Panc1 (cell line): ENCODE measurements at regions not wholly inside any gene's neighbourhood (a gene's known extent, or its start where the extent isn't known, plus 50 kb on each side); places are given as distances from the start of the nearest gene placed in this dataset.

Experiments used
- TF ChIP-seq, protein P1 (sequence below): fragments of 450-650 bp; IDR thresholded peaks from 2 replicates; pipeline ENCODE4 v1.5.1; 2017; ENCODE audit warnings: mild to moderate bottlenecking
- TF ChIP-seq, protein P2 (sequence below), 2 experiments: IDR thresholded peaks; 2 replicates each; pipeline ENCODE4 v1.6.1; 2011 to 2012; ENCODE audit warnings: low read depth in 2 of 2, control low read depth in 1 of 2, low read length in 1 of 2, mild to moderate bottlenecking in 1 of 2, moderate library complexity in 1 of 2; ENCODE audit not compliant: insufficient read depth in 1 of 2

- TF ChIP-seq, protein P1, sequence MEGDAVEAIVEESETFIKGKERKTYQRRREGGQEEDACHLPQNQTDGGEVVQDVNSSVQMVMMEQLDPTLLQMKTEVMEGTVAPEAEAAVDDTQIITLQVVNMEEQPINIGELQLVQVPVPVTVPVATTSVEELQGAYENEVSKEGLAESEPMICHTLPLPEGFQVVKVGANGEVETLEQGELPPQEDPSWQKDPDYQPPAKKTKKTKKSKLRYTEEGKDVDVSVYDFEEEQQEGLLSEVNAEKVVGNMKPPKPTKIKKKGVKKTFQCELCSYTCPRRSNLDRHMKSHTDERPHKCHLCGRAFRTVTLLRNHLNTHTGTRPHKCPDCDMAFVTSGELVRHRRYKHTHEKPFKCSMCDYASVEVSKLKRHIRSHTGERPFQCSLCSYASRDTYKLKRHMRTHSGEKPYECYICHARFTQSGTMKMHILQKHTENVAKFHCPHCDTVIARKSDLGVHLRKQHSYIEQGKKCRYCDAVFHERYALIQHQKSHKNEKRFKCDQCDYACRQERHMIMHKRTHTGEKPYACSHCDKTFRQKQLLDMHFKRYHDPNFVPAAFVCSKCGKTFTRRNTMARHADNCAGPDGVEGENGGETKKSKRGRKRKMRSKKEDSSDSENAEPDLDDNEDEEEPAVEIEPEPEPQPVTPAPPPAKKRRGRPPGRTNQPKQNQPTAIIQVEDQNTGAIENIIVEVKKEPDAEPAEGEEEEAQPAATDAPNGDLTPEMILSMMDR = no peak
- TF ChIP-seq, protein P2, sequence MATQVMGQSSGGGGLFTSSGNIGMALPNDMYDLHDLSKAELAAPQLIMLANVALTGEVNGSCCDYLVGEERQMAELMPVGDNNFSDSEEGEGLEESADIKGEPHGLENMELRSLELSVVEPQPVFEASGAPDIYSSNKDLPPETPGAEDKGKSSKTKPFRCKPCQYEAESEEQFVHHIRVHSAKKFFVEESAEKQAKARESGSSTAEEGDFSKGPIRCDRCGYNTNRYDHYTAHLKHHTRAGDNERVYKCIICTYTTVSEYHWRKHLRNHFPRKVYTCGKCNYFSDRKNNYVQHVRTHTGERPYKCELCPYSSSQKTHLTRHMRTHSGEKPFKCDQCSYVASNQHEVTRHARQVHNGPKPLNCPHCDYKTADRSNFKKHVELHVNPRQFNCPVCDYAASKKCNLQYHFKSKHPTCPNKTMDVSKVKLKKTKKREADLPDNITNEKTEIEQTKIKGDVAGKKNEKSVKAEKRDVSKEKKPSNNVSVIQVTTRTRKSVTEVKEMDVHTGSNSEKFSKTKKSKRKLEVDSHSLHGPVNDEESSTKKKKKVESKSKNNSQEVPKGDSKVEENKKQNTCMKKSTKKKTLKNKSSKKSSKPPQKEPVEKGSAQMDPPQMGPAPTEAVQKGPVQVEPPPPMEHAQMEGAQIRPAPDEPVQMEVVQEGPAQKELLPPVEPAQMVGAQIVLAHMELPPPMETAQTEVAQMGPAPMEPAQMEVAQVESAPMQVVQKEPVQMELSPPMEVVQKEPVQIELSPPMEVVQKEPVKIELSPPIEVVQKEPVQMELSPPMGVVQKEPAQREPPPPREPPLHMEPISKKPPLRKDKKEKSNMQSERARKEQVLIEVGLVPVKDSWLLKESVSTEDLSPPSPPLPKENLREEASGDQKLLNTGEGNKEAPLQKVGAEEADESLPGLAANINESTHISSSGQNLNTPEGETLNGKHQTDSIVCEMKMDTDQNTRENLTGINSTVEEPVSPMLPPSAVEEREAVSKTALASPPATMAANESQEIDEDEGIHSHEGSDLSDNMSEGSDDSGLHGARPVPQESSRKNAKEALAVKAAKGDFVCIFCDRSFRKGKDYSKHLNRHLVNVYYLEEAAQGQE (IDR thresholded peaks at IDR 0.05; ENCODE audit: insufficient read depth in 1 of 2, low read depth in 2 of 2, low read length in 1 of 2) = no peak
These were observed 979.6 kb upstream of the MAP3K7 start for GRCh38 chr6:91566467-91566866.
